Activated naive CD4-positive, alpha-beta T cell treated with anti-CD3 and anti-CD28 coated beads, Interleukin-2, amount 50 U/mL, for 24 hours (primary cell): ENCODE measurements at regions not wholly inside any gene's neighbourhood (a gene's known extent, or its start where the extent isn't known, plus 50 kb on each side); places are given as distances from the start of the nearest gene placed in this dataset.

Experiments
- H3K27ac Mint-ChIP-seq: one replicate; pipeline ENCODE4 v1.8.0; 2021; ENCODE audit warnings: mild to moderate bottlenecking, mixed read lengths
- H3K27me3 Mint-ChIP-seq: one replicate; pipeline ENCODE4 v1.8.0; 2021; ENCODE audit warnings: mixed read lengths
- H3K36me3 Mint-ChIP-seq: one replicate; pipeline ENCODE4 v1.8.0; 2021; ENCODE audit warnings: mixed read lengths
- H3K4me1 Mint-ChIP-seq: one replicate; pipeline ENCODE4 v1.8.0; 2021; ENCODE audit warnings: mixed read lengths
- H3K4me3 Mint-ChIP-seq: one replicate; pipeline ENCODE4 v1.8.0; 2021; ENCODE audit warnings: mild to moderate bottlenecking, mixed read lengths
- H3K9me3 Mint-ChIP-seq: one replicate; pipeline ENCODE4 v1.8.0; 2021; ENCODE audit warnings: mixed read lengths

- Mint-ChIP-seq H3K9me3 (peaks cover 13% of the 10 kb centered on the region), H3K4me1 (peaks cover 17% of the 10 kb centered on the region), H3K27ac (no peak overlapping the region), H3K27me3 (peaks cover 13% of the 10 kb centered on the region), H3K36me3 (no peaks in the 10 kb centered on the region), H3K4me3 (no peak overlapping the region)
Observed at GRCh38 chr22:47471406-47471805, 709.0 kb downstream of the TBC1D22A start.

DNA sequence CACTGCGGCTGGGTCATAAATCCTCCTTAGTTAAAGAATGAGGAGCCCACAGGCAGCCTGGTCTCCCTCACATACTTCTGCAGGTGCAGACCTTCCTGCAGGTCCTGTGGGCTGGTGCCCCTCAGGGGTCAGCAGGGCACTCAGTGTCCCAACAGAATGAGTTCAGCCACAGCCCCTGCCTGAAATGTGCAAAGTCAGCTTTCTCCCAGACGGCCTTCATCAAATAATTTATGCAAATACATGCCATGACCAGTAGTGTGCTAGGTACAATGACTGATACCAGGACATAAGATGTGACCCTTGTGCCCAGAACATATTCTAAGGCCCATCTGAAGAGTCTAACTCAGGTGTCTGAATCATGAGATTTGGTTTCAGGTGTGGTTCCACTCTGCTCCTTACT lies 703.4 kb downstream of the TBC1D22A start:
- Mint-ChIP-seq H3K27ac (no peak overlapping the region), H3K27me3 (peaks cover 13% of the 10 kb centered on the region), H3K4me3 (no peak overlapping the region), H3K4me1 (no peaks in the 10 kb centered on the region), H3K9me3 (peaks cover 16% of the 10 kb centered on the region), H3K36me3 (no peaks in the 10 kb centered on the region)

GRCh38 chr22:47465222-47465621 lies 702.8 kb downstream of the TBC1D22A start:
- no peak overlapping the region for H3K27ac Mint-ChIP-seq
- peaks cover 16% of the 10 kb centered on the region for H3K9me3 Mint-ChIP-seq
- H3K4me3 Mint-ChIP-seq, result no peak overlapping the region
- peaks cover 11% of the 10 kb centered on the region for H3K27me3 Mint-ChIP-seq
- no peaks in the 10 kb centered on the region for H3K36me3 Mint-ChIP-seq
- H3K4me1 Mint-ChIP-seq, result no peaks in the 10 kb centered on the region

DNA sequence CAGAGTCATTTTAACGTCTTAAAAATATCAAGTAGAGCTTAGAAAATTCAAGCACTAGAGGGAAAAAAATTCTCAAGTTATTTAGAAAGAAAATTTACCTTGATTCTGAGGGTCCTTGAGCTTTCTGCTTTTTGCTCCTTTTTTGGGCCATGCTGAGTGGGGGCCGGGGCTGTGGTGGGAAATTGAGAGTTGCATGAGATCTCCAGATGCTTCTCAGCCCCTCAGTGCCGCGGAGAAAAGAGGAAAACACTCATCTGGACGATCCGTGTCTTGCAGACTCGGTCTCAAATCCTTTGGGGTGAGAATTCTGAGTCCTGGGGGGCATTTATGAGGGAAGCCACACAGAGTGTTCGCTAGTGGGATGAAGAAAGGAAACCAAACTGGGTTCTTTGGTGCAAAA lies 700.8 kb downstream of the TBC1D22A start:
- no peaks in the 10 kb centered on the region for H3K4me1 Mint-ChIP-seq
- no peak overlapping the region for H3K4me3 Mint-ChIP-seq
- H3K9me3 Mint-ChIP-seq, result peaks cover 16% of the 10 kb centered on the region
- peaks cover 10% of the 10 kb centered on the region for H3K27me3 Mint-ChIP-seq
- no peaks in the 10 kb centered on the region for H3K36me3 Mint-ChIP-seq
- no peak overlapping the region for H3K27ac Mint-ChIP-seq

- Mint-ChIP-seq H3K9me3 (no peaks in the 10 kb centered on the region), H3K27ac (no peak overlapping the region), H3K36me3 (no peaks in the 10 kb centered on the region), H3K4me1 (no peaks in the 10 kb centered on the region), H3K27me3 (peaks cover 2% of the 10 kb centered on the region), H3K4me3 (no peak overlapping the region)
Observed at GRCh38 chr22:47460861-47461260, 698.4 kb downstream of the TBC1D22A start.

DNA sequence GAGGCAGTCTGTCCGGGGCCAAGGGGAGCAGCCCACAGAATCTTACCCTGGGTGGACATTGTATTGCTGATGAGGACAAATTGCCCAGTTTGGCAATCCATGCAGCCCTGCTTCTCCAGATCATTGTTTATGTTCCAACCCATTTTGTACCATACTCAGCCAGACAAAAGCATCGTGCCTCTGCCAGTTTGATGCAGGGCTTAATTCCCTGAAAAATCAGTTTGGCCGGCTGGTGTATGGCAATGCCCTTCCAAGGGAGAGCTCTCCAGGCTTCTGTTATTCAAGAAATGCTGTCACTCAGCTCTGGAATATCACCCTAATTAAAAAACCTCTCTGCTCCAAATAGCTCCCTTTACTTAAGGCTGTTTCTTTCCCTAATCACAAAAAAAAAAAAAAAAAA lies 697.7 kb downstream of the TBC1D22A start:
- Mint-ChIP-seq H3K4me3 (no peak overlapping the region), H3K27ac (no peak overlapping the region), H3K4me1 (no peaks in the 10 kb centered on the region), H3K36me3 (no peaks in the 10 kb centered on the region), H3K9me3 (peaks cover 5% of the 10 kb centered on the region), H3K27me3 (peaks cover 2% of the 10 kb centered on the region)

- no peaks in the 10 kb centered on the region for H3K27me3 Mint-ChIP-seq
- H3K9me3 Mint-ChIP-seq, result peaks cover 20% of the 10 kb centered on the region
- no peak overlapping the region for H3K27ac Mint-ChIP-seq
- H3K36me3 Mint-ChIP-seq, result no peaks in the 10 kb centered on the region
- H3K4me1 Mint-ChIP-seq, result no peaks in the 10 kb centered on the region
- H3K4me3 Mint-ChIP-seq, result no peak overlapping the region
Observed at GRCh38 chr22:47458348-47458747, 695.9 kb downstream of the TBC1D22A start.

DNA sequence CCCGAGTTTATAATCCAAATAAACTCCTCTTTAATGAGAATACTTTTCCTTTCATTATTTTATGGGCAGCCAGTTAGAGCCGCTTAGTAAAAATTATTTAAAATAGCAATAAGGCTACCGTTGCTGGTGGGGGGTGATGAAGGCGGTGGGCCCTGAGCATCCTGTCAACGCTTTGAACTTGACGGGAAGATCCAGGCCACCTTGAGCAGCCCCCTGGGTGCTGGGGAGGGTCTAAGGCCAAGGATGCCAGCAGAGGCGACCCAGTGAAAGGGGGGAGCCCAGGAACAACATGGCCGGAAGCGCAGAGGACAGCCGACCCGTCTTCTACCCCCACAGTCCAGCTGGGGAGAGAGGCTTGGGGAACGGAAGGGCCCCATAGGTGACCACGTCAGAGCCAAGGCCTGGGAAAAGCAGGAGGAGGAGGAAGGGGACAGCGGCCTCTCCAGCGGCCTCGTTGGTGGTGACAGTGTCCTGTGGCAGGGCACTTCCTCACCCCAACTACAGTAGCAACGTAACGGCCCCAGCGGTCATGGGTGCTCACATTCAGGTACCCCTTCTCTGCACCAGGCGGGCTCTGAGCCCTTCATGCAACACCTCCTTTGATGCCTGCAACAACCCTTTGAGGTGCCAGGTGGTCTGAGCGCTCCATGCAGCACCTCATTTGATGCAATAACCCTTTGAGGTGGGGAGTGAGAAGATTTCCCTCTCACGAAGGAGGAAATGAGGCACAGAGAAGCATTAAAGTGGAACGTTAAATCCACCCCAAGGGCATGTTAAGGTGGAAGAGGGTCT lies 695.3 kb downstream of the TBC1D22A start:
- Mint-ChIP-seq H3K9me3 (peaks cover 25% of the 10 kb centered on the region), H3K27me3 (no peaks in the 10 kb centered on the region), H3K4me3 (no peak overlapping the region), H3K4me1 (no peaks in the 10 kb centered on the region), H3K36me3 (no peaks in the 10 kb centered on the region), H3K27ac (no peak overlapping the region)

DNA sequence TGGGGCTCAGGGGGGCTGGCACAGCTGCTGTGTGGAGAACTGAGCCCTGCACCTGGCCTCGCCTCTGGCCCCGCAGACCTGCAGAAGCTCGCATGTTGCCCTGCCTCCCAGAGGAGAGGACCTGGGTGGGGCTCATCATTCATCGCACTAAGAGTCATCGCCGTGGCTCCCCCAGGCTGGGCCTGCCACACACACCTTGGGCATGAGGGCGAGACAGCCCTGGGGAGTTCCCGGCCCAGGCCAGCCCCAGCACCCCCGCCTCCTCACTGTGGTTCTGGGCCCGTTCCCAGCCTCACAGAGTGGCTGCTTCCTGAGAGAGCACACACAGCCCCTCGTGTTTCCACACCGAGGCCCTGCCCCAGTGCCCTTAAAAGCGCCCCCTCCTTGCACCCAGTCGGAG lies 694.6 kb downstream of the TBC1D22A start:
- no peak overlapping the region for H3K27ac Mint-ChIP-seq
- H3K36me3 Mint-ChIP-seq, result no peaks in the 10 kb centered on the region
- H3K4me1 Mint-ChIP-seq, result no peaks in the 10 kb centered on the region
- H3K27me3 Mint-ChIP-seq, result no peaks in the 10 kb centered on the region
- H3K4me3 Mint-ChIP-seq, result no peak overlapping the region
- H3K9me3 Mint-ChIP-seq, result peaks cover 26% of the 10 kb centered on the region

DNA sequence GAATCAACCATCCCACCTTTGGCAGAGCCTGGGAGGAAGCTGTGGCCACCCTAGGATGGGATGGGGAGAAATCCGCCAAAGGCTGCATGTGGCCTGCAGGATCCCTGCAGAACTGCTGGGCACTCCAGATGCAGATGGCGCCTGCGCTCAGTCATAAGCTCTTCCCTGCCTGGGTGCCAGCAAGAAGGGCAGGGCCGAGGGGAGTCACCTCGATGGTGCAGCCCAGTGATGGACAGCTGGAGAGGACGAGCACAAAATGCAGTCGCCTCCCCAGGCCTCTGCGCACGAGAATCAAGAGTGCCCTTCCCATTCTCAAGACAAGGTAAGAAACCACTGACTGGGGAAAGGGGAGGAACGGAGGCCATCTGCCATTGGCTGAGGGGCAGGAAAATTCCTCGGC lies 693.6 kb downstream of the TBC1D22A start:
- H3K27ac Mint-ChIP-seq, result no peak overlapping the region
- peaks cover 26% of the 10 kb centered on the region for H3K9me3 Mint-ChIP-seq
- H3K36me3 Mint-ChIP-seq, result no peaks in the 10 kb centered on the region
- no peaks in the 10 kb centered on the region for H3K27me3 Mint-ChIP-seq
- no peaks in the 10 kb centered on the region for H3K4me1 Mint-ChIP-seq
- H3K4me3 Mint-ChIP-seq, result no peak overlapping the region

DNA sequence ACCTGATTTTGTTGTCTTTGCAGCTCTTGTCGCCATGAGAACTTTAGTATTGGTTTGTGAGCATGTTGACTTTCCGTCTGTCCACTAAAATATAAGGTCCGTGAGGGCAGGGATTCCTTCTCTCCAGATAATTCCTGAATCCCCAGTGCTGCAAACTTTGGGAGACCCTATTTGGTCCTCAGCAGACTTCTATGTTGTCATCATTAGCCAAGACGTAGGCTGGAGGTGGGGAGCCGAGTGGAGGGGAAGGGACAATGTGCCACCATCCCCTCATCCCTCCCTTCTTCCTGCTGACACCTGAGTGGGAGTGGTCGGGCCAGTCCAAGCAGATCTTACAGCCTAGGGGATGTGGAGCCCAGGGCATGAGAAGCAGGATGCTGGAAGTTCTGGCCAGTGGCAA lies 690.6 kb downstream of the TBC1D22A start:
- H3K9me3 Mint-ChIP-seq, result peaks cover 26% of the 10 kb centered on the region
- H3K27ac Mint-ChIP-seq, result no peak overlapping the region
- H3K4me1 Mint-ChIP-seq, result no peaks in the 10 kb centered on the region
- no peaks in the 10 kb centered on the region for H3K36me3 Mint-ChIP-seq
- H3K27me3 Mint-ChIP-seq, result no peaks in the 10 kb centered on the region
- H3K4me3 Mint-ChIP-seq, result no peak overlapping the region

DNA sequence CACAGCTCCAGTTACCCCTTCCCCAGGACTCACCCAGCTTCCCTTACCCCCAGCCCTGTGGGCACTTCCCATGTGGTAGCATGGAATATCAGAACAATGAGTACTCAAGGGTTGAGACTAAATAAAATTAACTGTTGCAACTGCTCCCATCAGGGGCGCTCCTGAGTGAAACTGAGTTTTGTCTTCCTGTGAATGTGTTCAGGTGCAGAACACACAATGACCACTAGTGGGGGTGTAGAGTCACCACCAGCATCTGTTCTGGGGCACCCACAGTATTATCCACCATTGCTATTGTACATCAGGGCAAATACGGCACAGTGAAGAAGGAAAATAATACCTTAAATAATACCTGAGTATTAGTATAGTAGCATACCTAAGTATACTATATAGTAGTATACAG lies 689.7 kb downstream of the TBC1D22A start:
- no peaks in the 10 kb centered on the region for H3K27me3 Mint-ChIP-seq
- peaks cover 26% of the 10 kb centered on the region for H3K9me3 Mint-ChIP-seq
- H3K4me1 Mint-ChIP-seq, result no peaks in the 10 kb centered on the region
- H3K36me3 Mint-ChIP-seq, result no peaks in the 10 kb centered on the region
- H3K27ac Mint-ChIP-seq, result no peak overlapping the region
- H3K4me3 Mint-ChIP-seq, result no peak overlapping the region

DNA sequence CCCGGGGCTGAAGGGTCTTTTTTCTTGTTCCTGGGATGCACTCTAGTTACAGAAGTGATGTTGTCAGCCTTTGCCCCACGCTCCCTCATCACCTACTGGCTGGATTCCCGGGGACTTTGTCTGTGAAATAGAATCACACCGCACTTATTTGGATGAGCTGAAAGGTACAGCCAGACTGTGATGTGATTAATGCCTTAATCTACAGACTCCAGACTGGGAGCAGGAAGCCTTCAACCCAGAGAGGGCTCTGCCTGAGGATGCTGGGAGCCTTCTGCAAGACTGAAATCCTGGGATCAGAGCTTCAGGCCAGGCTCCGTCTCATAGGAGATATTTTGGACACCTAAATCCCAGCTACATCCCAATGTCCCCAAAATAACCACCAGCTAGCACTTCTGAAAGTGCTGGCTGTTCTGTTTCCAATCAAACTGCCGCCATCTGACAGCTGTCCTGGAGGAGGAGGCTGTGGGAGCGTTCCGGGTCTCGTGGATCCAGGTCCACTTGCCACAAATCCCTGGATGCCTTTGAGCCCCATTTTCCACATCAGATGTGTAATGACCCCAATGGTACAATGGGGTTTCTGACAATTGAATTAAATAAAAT lies 688.5 kb downstream of the TBC1D22A start:
- peaks cover 26% of the 10 kb centered on the region for H3K9me3 Mint-ChIP-seq
- H3K27ac Mint-ChIP-seq, result no peak overlapping the region
- no peaks in the 10 kb centered on the region for H3K4me1 Mint-ChIP-seq
- H3K4me3 Mint-ChIP-seq, result no peak overlapping the region
- H3K27me3 Mint-ChIP-seq, result no peaks in the 10 kb centered on the region
- no peaks in the 10 kb centered on the region for H3K36me3 Mint-ChIP-seq

DNA sequence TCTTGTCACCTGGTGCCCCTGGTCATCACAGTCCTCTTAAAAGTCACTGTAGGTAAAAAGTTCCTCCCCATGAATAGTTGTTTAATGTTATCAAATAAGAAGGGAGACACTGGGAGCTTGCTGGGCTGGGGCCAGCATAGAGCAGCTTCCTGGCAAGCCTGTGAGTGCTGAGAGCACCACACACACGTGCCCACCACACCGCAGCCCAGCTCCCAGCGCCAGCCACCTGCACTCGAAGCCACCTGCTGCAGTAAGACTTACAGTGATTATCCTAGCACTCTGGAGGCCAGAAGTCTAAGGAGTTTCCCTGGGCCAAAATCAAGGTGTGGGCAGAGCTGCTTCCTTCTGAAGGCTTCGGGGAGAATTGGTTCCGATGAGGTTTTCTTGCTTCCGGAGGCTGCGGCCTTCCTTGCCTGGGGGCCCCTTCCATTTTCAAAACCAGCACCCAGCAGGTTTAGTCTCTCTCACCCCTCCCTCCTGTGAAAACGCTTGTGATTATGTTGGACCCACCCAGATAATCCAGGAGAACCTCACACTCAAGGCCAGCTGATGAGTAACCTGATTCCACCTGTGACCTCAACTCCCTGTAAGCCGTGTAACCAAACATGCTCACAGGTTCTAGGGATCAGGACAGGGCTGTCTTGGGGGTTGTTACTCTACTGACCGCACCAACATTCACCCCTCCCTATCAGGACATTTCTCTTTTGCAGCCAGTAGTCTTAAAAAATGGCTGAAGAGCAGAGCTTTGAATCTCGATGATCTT lies 687.2 kb downstream of the TBC1D22A start:
- no peaks in the 10 kb centered on the region for H3K27me3 Mint-ChIP-seq
- no peaks in the 10 kb centered on the region for H3K4me1 Mint-ChIP-seq
- peaks cover 16% of the 10 kb centered on the region for H3K9me3 Mint-ChIP-seq
- H3K27ac Mint-ChIP-seq, result no peak overlapping the region
- no peak overlapping the region for H3K4me3 Mint-ChIP-seq
- no peaks in the 10 kb centered on the region for H3K36me3 Mint-ChIP-seq

- no peaks in the 10 kb centered on the region for H3K4me1 Mint-ChIP-seq
- peaks cover 6% of the 10 kb centered on the region for H3K9me3 Mint-ChIP-seq
- H3K4me3 Mint-ChIP-seq, result no peak overlapping the region
- no peak overlapping the region for H3K27ac Mint-ChIP-seq
- no peaks in the 10 kb centered on the region for H3K36me3 Mint-ChIP-seq
- H3K27me3 Mint-ChIP-seq, result no peaks in the 10 kb centered on the region
Observed at GRCh38 chr22:47448231-47449223, 686.1 kb downstream of the TBC1D22A start.
